ENCODE measurements at regions not wholly inside any gene's neighbourhood (a gene's known extent, or its start where the extent isn't known, plus 50 kb on each side); places are given as distances from the start of the nearest gene placed in this dataset.

- no peaks in the 10 kb centered on the region for H3K36me3 ChIP-seq
- DNase-seq, result no peak
- intact Hi-C loops (cut with DNase I; ENCODE audit: low total_unique reads), result no loop called here
- H3K27me3 ChIP-seq, result no peaks in the 10 kb centered on the region
- H3K4me3 ChIP-seq, result no peak overlapping the region
- 74 to 92% (median 84%) methylated on average over 3 of the region's 3 CpGs for WGBS, 5 donors
- TF ChIP-seq, protein P1, sequence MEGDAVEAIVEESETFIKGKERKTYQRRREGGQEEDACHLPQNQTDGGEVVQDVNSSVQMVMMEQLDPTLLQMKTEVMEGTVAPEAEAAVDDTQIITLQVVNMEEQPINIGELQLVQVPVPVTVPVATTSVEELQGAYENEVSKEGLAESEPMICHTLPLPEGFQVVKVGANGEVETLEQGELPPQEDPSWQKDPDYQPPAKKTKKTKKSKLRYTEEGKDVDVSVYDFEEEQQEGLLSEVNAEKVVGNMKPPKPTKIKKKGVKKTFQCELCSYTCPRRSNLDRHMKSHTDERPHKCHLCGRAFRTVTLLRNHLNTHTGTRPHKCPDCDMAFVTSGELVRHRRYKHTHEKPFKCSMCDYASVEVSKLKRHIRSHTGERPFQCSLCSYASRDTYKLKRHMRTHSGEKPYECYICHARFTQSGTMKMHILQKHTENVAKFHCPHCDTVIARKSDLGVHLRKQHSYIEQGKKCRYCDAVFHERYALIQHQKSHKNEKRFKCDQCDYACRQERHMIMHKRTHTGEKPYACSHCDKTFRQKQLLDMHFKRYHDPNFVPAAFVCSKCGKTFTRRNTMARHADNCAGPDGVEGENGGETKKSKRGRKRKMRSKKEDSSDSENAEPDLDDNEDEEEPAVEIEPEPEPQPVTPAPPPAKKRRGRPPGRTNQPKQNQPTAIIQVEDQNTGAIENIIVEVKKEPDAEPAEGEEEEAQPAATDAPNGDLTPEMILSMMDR (IDR thresholded peaks at IDR 0.05), result no peak
- TF ChIP-seq POLR2A (IDR thresholded peaks at IDR 0.05) (no peak), EP300 (IDR thresholded peaks at IDR 0.05) (no peak), POLR2AphosphoS5 (IDR thresholded peaks at IDR 0.05) (no peak)
- no peaks in the 10 kb centered on the region for H3K4me1 ChIP-seq
- no peak overlapping the region for H3K27ac ChIP-seq
- no peaks in the 10 kb centered on the region for H3K9me3 ChIP-seq
These were observed 383.3 kb downstream of the PSAT1 start for GRCh38 chr9:78680196-78680595.

GRCh38 chr9:78682216-78682615, 385.3 kb downstream of the PSAT1 start:
- Histone ChIP-seq H3K36me3 (no peaks in the 10 kb centered on the region), H3K27me3 (no peaks in the 10 kb centered on the region), H3K4me1 (no peaks in the 10 kb centered on the region), H3K4me3 (no peak overlapping the region), H3K27ac (no peak overlapping the region), H3K9me3 (no peaks in the 10 kb centered on the region)
- DNase-seq, result peak in 1 of 2 donors; percentile 37
- TF ChIP-seq POLR2A (IDR thresholded peaks at IDR 0.05) (no peak), EP300 (IDR thresholded peaks at IDR 0.05) (no peak), POLR2AphosphoS5 (IDR thresholded peaks at IDR 0.05) (no peak)
- TF ChIP-seq, protein P1 (IDR thresholded peaks at IDR 0.05), result no peak
- intact Hi-C loops (cut with DNase I; ENCODE audit: low total_unique reads), result no loop called here
- WGBS, 5 donors, result 28 to 38% (median 33%) methylated on average over 5 of the region's 5 CpGs

GRCh38 chr9:78685471-78685870, 388.5 kb downstream of the PSAT1 start:
- Histone ChIP-seq H3K9me3 (no peaks in the 10 kb centered on the region), H3K4me1 (no peaks in the 10 kb centered on the region), H3K27ac (no peak overlapping the region), H3K27me3 (no peaks in the 10 kb centered on the region), H3K36me3 (no peaks in the 10 kb centered on the region), H3K4me3 (no peak overlapping the region)
- TF ChIP-seq POLR2AphosphoS5 (IDR thresholded peaks at IDR 0.05) (no peak), EP300 (IDR thresholded peaks at IDR 0.05) (no peak), POLR2A (IDR thresholded peaks at IDR 0.05) (no peak)
- TF ChIP-seq, protein P1 (IDR thresholded peaks at IDR 0.05), result no peak
- 93 to 96% (median 95%) methylated on average over 1 of the region's 1 CpG for WGBS, 5 donors
- peak in 1 of 2 donors; percentile 29 for DNase-seq
- intact Hi-C loops (cut with DNase I; ENCODE audit: low total_unique reads), result no loop called here

DNA sequence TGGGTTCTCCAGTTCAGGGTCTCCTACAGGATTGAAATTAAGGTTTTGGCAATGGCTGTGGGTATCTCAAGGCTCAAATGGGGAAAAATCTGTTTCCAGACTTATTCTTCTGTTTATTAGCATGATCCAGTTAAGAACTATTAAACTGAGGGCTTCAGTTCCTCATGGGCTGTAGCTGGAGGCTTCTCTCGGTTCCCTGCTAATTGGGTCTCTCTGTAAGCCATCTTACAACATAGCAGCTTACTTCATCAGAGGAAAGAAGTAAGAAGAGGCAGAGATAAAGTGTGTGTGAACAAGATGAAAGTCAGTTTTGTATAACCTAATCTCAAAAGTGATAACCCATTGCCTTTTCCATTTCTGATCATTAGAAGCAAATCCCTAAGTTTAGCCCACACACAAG, 391.9 kb downstream of the PSAT1 start:
- TF ChIP-seq EP300 (IDR thresholded peaks at IDR 0.05) (no peak), POLR2A (IDR thresholded peaks at IDR 0.05) (no peak), POLR2AphosphoS5 (IDR thresholded peaks at IDR 0.05) (no peak)
- TF ChIP-seq, protein P1 (IDR thresholded peaks at IDR 0.05), result no peak
- Histone ChIP-seq H3K27ac (no peak overlapping the region), H3K27me3 (peaks cover 0 to 1% (median 0%) of the 10 kb centered on the region in 3 donors), H3K4me1 (no peaks in the 10 kb centered on the region), H3K9me3 (no peaks in the 10 kb centered on the region), H3K4me3 (no peak overlapping the region), H3K36me3 (no peaks in the 10 kb centered on the region)
- 22 to 50% (median 33%) methylated on average over 1 of the region's 1 CpG for WGBS, 5 donors
- no peak for DNase-seq
- intact Hi-C loops (cut with DNase I; ENCODE audit: low total_unique reads), result no loop called here

All from stomach (tissue), 8 donors.